ENCODE measurements at regions not wholly inside any gene's neighbourhood (a gene's known extent, or its start where the extent isn't known, plus 50 kb on each side); places are given as distances from the start of the nearest gene placed in this dataset.

DNA sequence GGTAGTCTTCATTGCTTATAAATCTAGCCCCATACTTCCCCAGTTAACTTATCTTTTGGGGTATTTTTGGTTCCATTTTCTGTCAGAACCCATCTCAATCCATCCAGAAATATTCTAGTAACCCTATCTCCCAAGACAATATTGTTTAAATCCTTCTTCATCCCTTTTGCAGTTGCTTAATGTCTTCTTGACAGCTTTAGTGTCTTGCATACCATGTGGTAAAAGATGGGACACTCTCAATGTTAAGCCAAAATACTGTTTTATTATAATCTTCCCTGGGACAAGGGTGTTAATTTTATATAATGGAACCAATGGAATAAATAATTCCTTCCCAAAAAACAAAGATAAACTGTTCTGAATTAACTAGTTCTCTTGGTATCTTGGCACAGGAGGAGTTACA is 450.2 kb downstream of the CCER1 start:
- CTCF ChIA-PET = no interaction called here
- H3K4me1 Mint-ChIP-seq (ENCODE audit: low read depth) = no peaks in the 10 kb centered on the region
- DNase-seq = no peak
- no peak overlapping the region for H3K4me3 Mint-ChIP-seq
- POLR2A ChIA-PET = no interaction called here
- H3K27me3 Mint-ChIP-seq = no peaks in the 10 kb centered on the region
- no peaks in the 10 kb centered on the region for H3K36me3 Mint-ChIP-seq
- intact Hi-C loops (cut with micrococcal nuclease) = no loop called here
- no peak overlapping the region for H3K27ac Mint-ChIP-seq
- H3K9me3 Mint-ChIP-seq = no peaks in the 10 kb centered on the region

DNA sequence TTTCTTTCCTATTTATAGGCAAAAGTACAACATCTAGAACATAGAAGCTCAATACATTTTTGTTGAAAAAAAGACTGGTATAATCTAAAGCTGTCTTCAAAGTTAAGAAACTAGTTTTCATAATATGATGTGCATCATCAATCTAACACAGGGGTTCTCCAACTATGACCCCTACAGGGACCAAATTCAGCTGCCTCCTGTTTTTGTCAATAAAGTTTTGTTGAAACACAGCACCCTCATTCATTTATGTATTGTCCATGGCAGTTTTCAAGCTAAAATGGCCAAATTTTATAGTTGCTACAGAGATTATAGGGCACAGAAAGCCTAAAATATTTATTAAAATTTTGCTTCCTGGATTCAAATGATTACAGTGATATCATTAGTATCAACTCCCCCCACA is 452.9 kb downstream of the CCER1 start:
- Mint-ChIP-seq H3K27ac (no peak overlapping the region), H3K9me3 (no peaks in the 10 kb centered on the region)
- POLR2A ChIA-PET = no interaction called here

DNA sequence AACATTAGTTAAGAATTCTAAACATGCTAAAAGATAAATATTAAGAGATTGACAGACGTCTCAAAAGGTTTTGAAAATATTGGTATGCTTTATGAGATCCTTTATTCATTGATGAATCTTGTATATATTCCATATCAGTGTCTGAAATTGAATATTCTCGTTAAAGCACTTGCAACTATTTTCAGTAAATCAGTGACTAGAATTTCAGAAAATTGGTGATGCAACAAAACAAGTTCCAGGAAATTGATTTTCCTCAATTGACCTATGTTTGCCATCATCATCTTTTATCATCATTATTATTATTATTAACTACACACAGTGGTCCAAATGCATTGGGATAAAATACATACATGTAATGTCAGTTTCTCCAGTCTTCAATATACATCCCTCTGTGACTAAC is 453.6 kb downstream of the CCER1 start:
- Mint-ChIP-seq H3K27me3 (no peaks in the 10 kb centered on the region), H3K4me3 (no peak overlapping the region), H3K4me1 (ENCODE audit: low read depth) (no peaks in the 10 kb centered on the region), H3K9me3 (no peaks in the 10 kb centered on the region), H3K36me3 (no peaks in the 10 kb centered on the region), H3K27ac (no peak overlapping the region)
- ChIA-PET POLR2A (no interaction called here), CTCF (no interaction called here)
- no peak for DNase-seq
- intact Hi-C loops (cut with micrococcal nuclease) = no loop called here

More for the DNA sequence above, 452.9 kb downstream of the CCER1 start:
- CTCF ChIA-PET = no interaction called here
- Mint-ChIP-seq H3K4me1 (ENCODE audit: low read depth) (no peaks in the 10 kb centered on the region), H3K4me3 (no peak overlapping the region), H3K36me3 (no peaks in the 10 kb centered on the region), H3K27me3 (no peaks in the 10 kb centered on the region)
- DNase-seq = no peak
- intact Hi-C loops (cut with micrococcal nuclease) = no loop called here

DNA sequence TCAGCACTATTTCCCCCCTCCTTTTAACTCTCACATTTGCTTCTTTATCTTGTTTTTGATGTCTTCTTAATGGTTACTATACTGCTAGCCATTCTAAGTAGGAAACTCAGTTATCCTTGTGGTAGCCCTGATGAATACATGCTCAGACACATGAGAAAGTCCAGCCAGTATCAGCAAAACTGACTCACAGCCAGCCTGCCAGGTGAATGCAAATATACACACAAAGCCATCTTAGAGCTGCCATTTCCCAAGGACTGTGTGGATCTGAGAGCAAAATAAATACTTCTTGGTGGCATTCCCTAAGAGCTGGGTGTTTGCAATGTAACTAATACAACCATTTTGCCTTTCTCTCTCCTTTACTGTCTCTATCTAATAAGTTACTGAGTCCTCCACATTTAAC is 455.2 kb downstream of the CCER1 start:
- intact Hi-C loops (cut with micrococcal nuclease) = no loop called here

DNA sequence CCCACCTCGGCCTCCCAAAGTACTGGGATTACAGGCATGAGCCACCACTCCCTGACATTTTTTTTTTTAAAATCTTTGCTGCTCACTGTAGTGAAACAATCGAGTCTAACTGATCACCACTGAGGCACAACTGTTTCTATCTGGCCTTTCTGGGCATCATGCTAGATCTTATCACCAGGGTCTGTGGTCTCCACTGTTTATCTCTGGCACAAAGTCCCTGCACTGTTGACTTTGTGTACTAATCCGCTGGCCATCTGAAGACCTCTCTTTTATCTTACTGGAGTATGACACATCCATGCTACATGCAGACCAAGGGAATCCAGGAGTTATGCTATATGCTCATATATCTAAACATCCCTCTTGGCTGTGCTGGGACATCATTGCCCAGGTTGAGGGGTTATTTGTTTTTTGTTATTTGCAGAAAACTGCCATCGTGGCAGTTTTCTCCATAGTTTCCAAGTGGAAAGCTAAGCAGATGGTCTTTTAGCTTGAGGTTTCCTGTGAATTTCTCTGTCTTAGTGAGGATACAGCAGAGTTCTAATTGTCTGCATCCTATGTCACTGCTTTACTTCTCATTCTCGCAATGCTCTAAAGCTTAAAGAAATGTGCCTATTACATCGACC is 456.9 kb downstream of the CCER1 start:
- intact Hi-C loops (cut with micrococcal nuclease) = no loop called here
- no peak overlapping the region for H3K4me3 Mint-ChIP-seq
- no peak overlapping the region for H3K27ac Mint-ChIP-seq
- H3K36me3 Mint-ChIP-seq = no peaks in the 10 kb centered on the region
- no peak for DNase-seq
- H3K4me1 Mint-ChIP-seq (ENCODE audit: low read depth) = no peaks in the 10 kb centered on the region
- ChIA-PET POLR2A (no interaction called here), CTCF (no interaction called here)
- H3K9me3 Mint-ChIP-seq = no peaks in the 10 kb centered on the region
- no peaks in the 10 kb centered on the region for H3K27me3 Mint-ChIP-seq

More for the DNA sequence above, 455.2 kb downstream of the CCER1 start:
- Mint-ChIP-seq H3K27ac (no peak overlapping the region), H3K36me3 (no peaks in the 10 kb centered on the region), H3K4me1 (ENCODE audit: low read depth) (no peaks in the 10 kb centered on the region), H3K27me3 (no peaks in the 10 kb centered on the region), H3K4me3 (no peak overlapping the region), H3K9me3 (no peaks in the 10 kb centered on the region)
- POLR2A ChIA-PET = no interaction called here
- CTCF ChIA-PET = no interaction called here
- no peak for DNase-seq

DNA sequence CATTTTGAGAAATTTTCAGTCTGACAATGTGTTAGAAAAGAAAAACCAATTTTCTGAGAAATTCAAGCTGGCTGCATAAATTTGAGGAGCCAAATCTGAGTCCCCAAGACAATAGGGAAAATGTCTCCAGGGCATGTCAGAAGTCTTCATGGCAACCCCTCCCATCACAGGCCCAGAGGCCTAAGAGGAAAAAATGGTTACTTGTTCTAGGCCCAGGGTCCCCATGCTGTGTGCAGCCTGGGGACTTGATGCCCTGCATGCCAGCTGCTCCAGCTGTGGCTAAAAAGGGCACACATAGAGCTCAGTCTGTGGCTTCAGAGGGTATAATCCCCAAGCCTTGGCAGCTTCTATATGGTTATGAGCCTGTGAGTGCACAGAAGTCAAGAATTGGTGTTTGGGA is 464.6 kb downstream of the CCER1 start:
- no peaks in the 10 kb centered on the region for H3K36me3 Mint-ChIP-seq
- DNase-seq = no peak
- CTCF ChIA-PET = no interaction called here
- H3K9me3 Mint-ChIP-seq = peaks cover 15% of the 10 kb centered on the region
- intact Hi-C loops (cut with micrococcal nuclease) = no loop called here
- no peak overlapping the region for H3K4me3 Mint-ChIP-seq
- no peaks in the 10 kb centered on the region for H3K27me3 Mint-ChIP-seq
- POLR2A ChIA-PET = no interaction called here
- no peaks in the 10 kb centered on the region for H3K4me1 Mint-ChIP-seq (ENCODE audit: low read depth)
- H3K27ac Mint-ChIP-seq = no peak overlapping the region

DNA sequence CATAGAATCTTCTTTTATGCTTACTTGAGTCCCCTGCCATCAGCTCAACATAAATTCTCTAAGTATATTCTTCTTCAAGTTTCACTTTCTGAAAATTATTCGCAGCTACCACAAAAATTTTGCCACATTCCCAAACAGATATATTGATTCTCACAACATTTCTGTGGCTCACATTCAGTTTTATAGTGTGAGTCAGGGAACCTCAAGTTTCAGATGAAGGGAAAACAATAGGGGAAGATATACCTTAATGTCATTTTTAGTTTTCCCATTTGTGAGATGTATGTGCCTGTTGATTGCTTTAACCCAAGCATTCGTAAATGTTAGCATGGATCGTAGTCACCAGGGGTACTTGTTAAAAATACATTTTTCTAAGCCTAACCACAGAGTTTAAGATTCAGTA is 465.8 kb downstream of the CCER1 start:
- intact Hi-C loops (cut with micrococcal nuclease) = no loop called here
- no peaks in the 10 kb centered on the region for H3K27me3 Mint-ChIP-seq
- H3K4me1 Mint-ChIP-seq (ENCODE audit: low read depth) = no peaks in the 10 kb centered on the region
- H3K36me3 Mint-ChIP-seq = no peaks in the 10 kb centered on the region
- CTCF ChIA-PET = no interaction called here
- no peak overlapping the region for H3K27ac Mint-ChIP-seq
- no peak for DNase-seq
- H3K4me3 Mint-ChIP-seq = no peak overlapping the region
- POLR2A ChIA-PET = no interaction called here
- H3K9me3 Mint-ChIP-seq = peaks cover 15% of the 10 kb centered on the region

DNA sequence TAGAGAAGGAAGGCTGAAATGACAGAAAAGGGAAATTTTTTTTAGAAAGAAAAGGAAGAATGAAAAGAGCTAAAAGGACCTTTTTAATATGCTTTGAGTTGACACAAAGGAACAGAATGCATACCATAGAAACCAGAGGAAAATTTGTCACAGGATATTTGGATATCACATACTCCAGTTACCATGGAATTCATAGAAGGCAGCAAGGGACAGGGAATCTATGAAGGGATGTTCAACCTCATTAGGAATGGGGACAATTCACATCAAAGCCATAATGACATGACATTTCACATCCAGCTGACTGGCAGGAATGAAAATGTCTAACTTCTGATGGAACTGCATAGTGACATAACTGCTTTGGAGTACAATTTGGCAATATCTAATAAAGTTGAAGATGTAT is 469.4 kb downstream of the CCER1 start:
- intact Hi-C loops (cut with micrococcal nuclease) = no loop called here
- Mint-ChIP-seq H3K9me3 (peaks cover 10% of the 10 kb centered on the region), H3K27ac (no peak overlapping the region), H3K36me3 (no peaks in the 10 kb centered on the region), H3K27me3 (no peaks in the 10 kb centered on the region), H3K4me1 (ENCODE audit: low read depth) (no peaks in the 10 kb centered on the region), H3K4me3 (no peak overlapping the region)
- no peak for DNase-seq
- CTCF ChIA-PET = no interaction called here
- POLR2A ChIA-PET = no interaction called here

DNA sequence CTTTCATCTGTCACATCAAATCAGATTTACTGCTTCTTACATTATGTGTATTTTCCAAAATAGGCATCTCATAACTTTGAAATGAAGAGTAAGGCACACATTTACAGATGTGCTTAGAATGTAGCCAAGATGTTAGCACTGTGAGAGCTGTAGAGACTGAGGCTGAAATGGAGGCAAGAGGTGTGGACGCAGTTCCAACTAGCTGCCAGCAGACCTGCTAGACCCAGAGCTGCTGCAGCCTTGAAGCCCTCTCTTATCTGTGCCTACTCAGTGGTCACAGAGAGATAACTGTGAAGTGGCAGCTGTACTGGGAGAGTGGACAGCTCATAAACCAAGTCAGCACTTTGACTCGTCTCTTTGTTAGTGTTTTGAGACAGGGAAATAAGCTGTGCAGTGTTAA is 470.9 kb downstream of the CCER1 start:
- ChIA-PET POLR2A (no interaction called here), CTCF (no interaction called here)
- Mint-ChIP-seq H3K9me3 (no peaks in the 10 kb centered on the region), H3K27ac (no peak overlapping the region), H3K36me3 (no peaks in the 10 kb centered on the region), H3K4me1 (ENCODE audit: low read depth) (no peaks in the 10 kb centered on the region), H3K27me3 (no peaks in the 10 kb centered on the region), H3K4me3 (no peak overlapping the region)
- intact Hi-C loops (cut with micrococcal nuclease) = no loop called here
- no peak for DNase-seq

DNA sequence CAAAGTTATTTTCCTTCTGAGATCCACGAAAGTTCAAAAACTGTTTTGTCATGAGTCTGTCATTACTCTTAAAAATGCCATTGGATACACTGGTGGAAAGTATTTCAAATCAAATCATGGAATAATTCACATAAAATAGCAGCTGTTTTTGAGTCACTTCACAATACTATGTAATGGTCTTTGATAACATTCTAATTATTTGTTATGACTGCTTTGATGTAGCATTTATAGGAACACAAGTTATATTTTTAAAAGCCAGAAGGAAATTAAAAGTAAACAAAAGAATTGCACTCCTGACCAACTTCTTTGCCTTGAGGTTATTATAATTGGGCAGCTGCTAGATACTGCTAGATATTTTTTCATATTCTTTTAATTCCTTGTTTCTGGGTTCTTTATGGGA is 473.2 kb downstream of the CCER1 start:
- no peak for DNase-seq
- no peak overlapping the region for H3K4me3 Mint-ChIP-seq
- intact Hi-C loops (cut with micrococcal nuclease) = no loop called here
- POLR2A ChIA-PET = no interaction called here
- no peak overlapping the region for H3K27ac Mint-ChIP-seq
- no peaks in the 10 kb centered on the region for H3K9me3 Mint-ChIP-seq
- CTCF ChIA-PET = no interaction called here
- no peaks in the 10 kb centered on the region for H3K36me3 Mint-ChIP-seq
- H3K27me3 Mint-ChIP-seq = no peaks in the 10 kb centered on the region
- H3K4me1 Mint-ChIP-seq (ENCODE audit: low read depth) = no peaks in the 10 kb centered on the region

DNA sequence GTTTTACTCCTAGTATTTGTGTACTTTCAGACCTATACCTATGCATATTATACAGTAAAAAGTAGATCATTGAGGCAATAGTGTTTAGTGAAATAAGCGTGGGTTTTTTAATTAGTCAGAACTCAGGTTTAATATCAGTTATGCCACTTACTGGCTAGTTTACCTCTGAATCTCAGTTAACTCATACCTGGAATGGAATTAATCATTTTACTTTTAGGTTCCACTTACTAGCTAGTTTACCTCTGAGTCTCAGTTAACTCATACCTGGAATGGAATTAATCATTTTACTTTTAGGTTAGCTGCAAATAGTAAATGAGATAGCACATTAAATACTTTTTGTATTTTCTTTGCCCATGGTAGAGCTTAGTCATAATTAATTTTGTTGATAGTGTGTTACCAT is 475.7 kb downstream of the CCER1 start:
- H3K27me3 Mint-ChIP-seq = no peaks in the 10 kb centered on the region

DNA sequence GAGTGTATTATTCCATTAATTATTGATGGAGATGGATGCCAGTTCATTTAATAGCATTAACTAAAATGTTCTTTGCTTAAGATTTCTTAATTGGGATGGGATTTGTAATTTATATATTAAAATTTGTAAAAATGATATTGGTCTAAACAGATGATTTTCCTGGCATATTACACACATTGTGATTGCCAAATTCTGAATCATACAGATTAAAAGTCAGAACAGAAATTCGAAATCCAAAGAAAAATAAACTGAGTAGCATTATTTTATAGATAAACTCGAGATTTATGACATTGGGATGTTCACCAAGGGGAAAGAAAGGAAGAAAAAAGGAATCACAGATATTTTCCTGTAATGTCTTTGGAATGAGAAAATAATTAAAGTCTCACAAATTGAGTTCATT is 481.1 kb downstream of the CCER1 start:
- Mint-ChIP-seq H3K4me3 (no peak overlapping the region), H3K36me3 (no peaks in the 10 kb centered on the region), H3K4me1 (ENCODE audit: low read depth) (no peaks in the 10 kb centered on the region), H3K27me3 (peaks cover 1% of the 10 kb centered on the region), H3K9me3 (no peaks in the 10 kb centered on the region), H3K27ac (no peak overlapping the region)
- DNase-seq = no peak
- POLR2A ChIA-PET = no interaction called here
- intact Hi-C loops (cut with micrococcal nuclease) = no loop called here
- CTCF ChIA-PET = no interaction called here

More for the DNA sequence above, 475.7 kb downstream of the CCER1 start:
- POLR2A ChIA-PET = no interaction called here
- Mint-ChIP-seq H3K4me3 (no peak overlapping the region), H3K36me3 (no peaks in the 10 kb centered on the region), H3K9me3 (no peaks in the 10 kb centered on the region), H3K27ac (no peak overlapping the region), H3K4me1 (ENCODE audit: low read depth) (no peaks in the 10 kb centered on the region)
- no peak for DNase-seq
- intact Hi-C loops (cut with micrococcal nuclease) = no loop called here
- CTCF ChIA-PET = no interaction called here

DNA sequence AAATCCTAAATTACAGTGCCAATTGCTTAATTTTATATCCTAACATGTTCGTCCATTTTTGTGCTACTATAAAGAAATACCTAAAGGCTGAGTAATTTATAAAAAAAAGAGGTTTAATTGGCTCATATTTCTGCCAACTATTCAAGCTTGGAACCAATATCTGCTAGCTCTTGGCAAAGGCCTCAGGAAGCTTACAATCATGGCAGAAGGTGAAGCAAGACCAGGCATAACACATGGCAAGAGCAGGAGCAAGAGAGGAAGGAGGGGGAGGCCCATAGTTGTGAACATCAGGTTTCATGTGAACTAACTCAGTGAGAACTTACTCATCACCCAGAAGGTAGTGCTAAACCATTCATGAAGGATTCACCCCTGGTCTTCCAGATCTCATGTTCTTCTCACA is 494.3 kb downstream of the CCER1 start:
- no peak overlapping the region for H3K4me3 Mint-ChIP-seq

DNA sequence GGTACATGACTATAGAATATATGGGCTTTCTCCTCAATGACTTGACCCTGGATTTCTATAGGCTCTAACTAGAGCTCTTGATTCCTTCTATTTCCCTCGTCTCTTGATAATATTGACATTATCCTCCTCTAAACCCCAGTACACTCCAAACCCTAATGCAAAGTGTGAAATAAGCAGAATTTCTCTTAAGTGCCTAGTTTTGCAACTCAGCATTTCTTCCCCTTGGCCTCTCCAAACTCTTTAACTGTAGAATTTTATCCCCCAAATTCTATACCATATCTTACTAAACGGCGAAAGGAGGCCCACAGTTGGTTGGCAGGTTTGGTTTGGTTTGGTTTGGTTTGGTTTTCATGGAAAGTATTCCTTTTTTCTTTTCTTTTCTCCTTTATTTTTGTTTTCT is 498.7 kb downstream of the CCER1 start:
- Mint-ChIP-seq H3K4me1 (ENCODE audit: low read depth) (no peaks in the 10 kb centered on the region), H3K27ac (no peak overlapping the region), H3K36me3 (no peaks in the 10 kb centered on the region), H3K27me3 (no peaks in the 10 kb centered on the region), H3K9me3 (no peaks in the 10 kb centered on the region), H3K4me3 (no peak overlapping the region)
- ChIA-PET CTCF (no interaction called here), POLR2A (no interaction called here)
- intact Hi-C loops (cut with micrococcal nuclease) = no loop called here
- DNase-seq = no peak

More for the DNA sequence above, 494.3 kb downstream of the CCER1 start:
- no peak overlapping the region for H3K27ac Mint-ChIP-seq
- CTCF ChIA-PET = no interaction called here
- DNase-seq = no peak
- POLR2A ChIA-PET = no interaction called here
- no peaks in the 10 kb centered on the region for H3K4me1 Mint-ChIP-seq (ENCODE audit: low read depth)
- H3K27me3 Mint-ChIP-seq = no peaks in the 10 kb centered on the region
- no peaks in the 10 kb centered on the region for H3K36me3 Mint-ChIP-seq
- no peaks in the 10 kb centered on the region for H3K9me3 Mint-ChIP-seq
- intact Hi-C loops (cut with micrococcal nuclease) = no loop called here

Measured in activated CD4-positive, alpha-beta memory T cell treated with anti-CD3 and anti-CD28 coated beads for 36 hours (primary cell).